Fibroblast of lung (primary cell): ENCODE measurements at regions not wholly inside any gene's neighbourhood (a gene's known extent, or its start where the extent isn't known, plus 50 kb on each side); places are given as distances from the start of the nearest gene placed in this dataset.

Experiments used
- DNase-seq, 2 donors: peaks; one replicate each; pipeline versions ENCODE4 v3.0.0 to v3.0.0-alpha.2; 2010; ENCODE audit warnings: low read depth in 2 of 2
- H2AFZ ChIP-seq: 2 replicates; pipeline ENCODE4 v1.5.1; 2012; ENCODE audit warnings: low read length, control low read depth, inconsistent platforms
- H3K27ac ChIP-seq: 2 replicates; pipeline ENCODE4 v1.5.1; 2011; ENCODE audit warnings: low read length, control low read depth; ENCODE audit not compliant: insufficient read depth
- H3K27me3 ChIP-seq: 2 replicates; pipeline ENCODE4 v1.5.1; 2011; ENCODE audit warnings: mild to moderate bottlenecking, low read length; ENCODE audit not compliant: control insufficient read depth, insufficient read depth
- H3K36me3 ChIP-seq: 2 replicates; pipeline ENCODE4 v1.5.1; 2011; ENCODE audit warnings: low read length; ENCODE audit not compliant: control insufficient read depth, insufficient read depth
- H3K4me1 ChIP-seq: 2 replicates; pipeline ENCODE4 v1.5.1; 2011; ENCODE audit warnings: low read length; ENCODE audit not compliant: control insufficient read depth, insufficient read depth; ENCODE audit errors: extremely low read depth
- H3K4me2 ChIP-seq: 2 replicates; pipeline ENCODE4 v1.5.1; 2011; ENCODE audit warnings: low read length, control low read depth; ENCODE audit not compliant: insufficient read depth; ENCODE audit errors: extremely low read depth
- H3K4me3 ChIP-seq, 4 experiments: fragments of 200-600 bp in 1 of 4; sonication (generic) in 1 of 4; replicated peaks in 1 of 4; 2 replicates each; pipeline ENCODE4 v1.5.1; 2011 to 2016; ENCODE audit warnings: low read length in 4 of 4, low read depth in 3 of 4, mild to moderate bottlenecking in 3 of 4, control low read depth in 2 of 4, inconsistent platforms in 1 of 4, mixed read lengths in 1 of 4; ENCODE audit not compliant: insufficient read depth in 1 of 4; ENCODE audit errors: control extremely low read depth in 1 of 4
- H3K79me2 ChIP-seq: 2 replicates; pipeline ENCODE4 v1.5.1; 2012; ENCODE audit warnings: mild to moderate bottlenecking, low read length, inconsistent platforms; ENCODE audit not compliant: control insufficient read depth, insufficient read depth
- H3K9ac ChIP-seq: 2 replicates; pipeline ENCODE4 v1.5.1; 2011; ENCODE audit warnings: mild to moderate bottlenecking, low read length, control low read depth; ENCODE audit not compliant: insufficient read depth
- H3K9me3 ChIP-seq: 2 replicates; pipeline ENCODE4 v1.5.1; 2012; ENCODE audit warnings: low read depth, low read length; ENCODE audit not compliant: control insufficient read depth, insufficient read depth
- H4K20me1 ChIP-seq: 2 replicates; pipeline ENCODE4 v1.5.1; 2011; ENCODE audit warnings: low read length; ENCODE audit not compliant: control insufficient read depth, insufficient read depth; ENCODE audit errors: extremely low read depth
- CTCF ChIP-seq, 2 donors: IDR thresholded peaks in 1 of 2; conservative IDR thresholded peaks in 1 of 2; 1 replicate in 1 of 2; 2 replicates in 1 of 2; pipeline ENCODE4 v1.5.1; 2011 to 2012; ENCODE audit warnings: low read length in 2 of 2, control low read depth in 1 of 2, inconsistent platforms in 1 of 2, low read depth in 1 of 2, mild to moderate bottlenecking in 1 of 2
- EZH2 ChIP-seq: IDR thresholded peaks from 2 replicates; pipeline ENCODE4 v1.5.1; 2012; ENCODE audit warnings: low read length, control low read depth, mild to moderate bottlenecking; ENCODE audit errors: missing control alignments

- Histone ChIP-seq H3K9me3 (no peaks in the 10 kb centered on the region), H3K9ac (no peak overlapping the region), H3K36me3 (no peaks in the 10 kb centered on the region), H3K27me3 (no peaks in the 10 kb centered on the region), H3K4me2 (no peak overlapping the region), H2AFZ (no peak overlapping the region), H3K79me2 (no peaks in the 10 kb centered on the region), H3K4me3 (no peak overlapping the region), H3K4me1 (peaks cover 2% of the 10 kb centered on the region), H4K20me1 (no peaks in the 10 kb centered on the region), H3K27ac (no peak overlapping the region)
- DNase-seq = no peak
- TF ChIP-seq EZH2 (no peak), CTCF (conservative IDR thresholded peaks at IDR 0.05 in 1 of 2, IDR thresholded peaks at IDR 0.05 in 1 of 2; ENCODE audit: low read depth in 1 of 2, low read length in 2 of 2) (no peak)
Observed at GRCh38 chr20:23165307-23165750, 79.2 kb upstream of the CD93 start.

GRCh38 chr20:23164176-23164601, 78.1 kb upstream of the CD93 start:
- Histone ChIP-seq H3K27me3 (no peaks in the 10 kb centered on the region), H3K9ac (no peak overlapping the region), H4K20me1 (no peaks in the 10 kb centered on the region), H2AFZ (no peak overlapping the region), H3K4me2 (no peak overlapping the region), H3K4me3 (no peak overlapping the region), H3K4me1 (peaks cover 7% of the 10 kb centered on the region), H3K79me2 (no peaks in the 10 kb centered on the region), H3K36me3 (no peaks in the 10 kb centered on the region), H3K27ac (no peak overlapping the region), H3K9me3 (no peaks in the 10 kb centered on the region)
- TF ChIP-seq EZH2 (no peak), CTCF (conservative IDR thresholded peaks at IDR 0.05 in 1 of 2, IDR thresholded peaks at IDR 0.05 in 1 of 2; ENCODE audit: low read depth in 1 of 2, low read length in 2 of 2) (no peak)
- DNase-seq = no peak

- no peak overlapping the region for H3K9ac ChIP-seq
Observed at GRCh38 chr20:23163562-23163961, 77.4 kb upstream of the CD93 start.

More at GRCh38 chr20:23163562-23163961, 77.4 kb upstream of the CD93 start:
- H3K4me1 ChIP-seq = peaks cover 7% of the 10 kb centered on the region
- H3K36me3 ChIP-seq = no peaks in the 10 kb centered on the region
- TF ChIP-seq CTCF (conservative IDR thresholded peaks at IDR 0.05 in 1 of 2, IDR thresholded peaks at IDR 0.05 in 1 of 2; ENCODE audit: low read depth in 1 of 2, low read length in 2 of 2) (no peak), EZH2 (no peak)
- no peaks in the 10 kb centered on the region for H3K9me3 ChIP-seq
- no peak overlapping the region for H3K27ac ChIP-seq
- H3K4me2 ChIP-seq = no peak overlapping the region
- no peak overlapping the region for H3K4me3 ChIP-seq
- H3K27me3 ChIP-seq = no peaks in the 10 kb centered on the region
- DNase-seq = no peak
- H3K79me2 ChIP-seq = no peaks in the 10 kb centered on the region
- H2AFZ ChIP-seq = no peak overlapping the region
- no peaks in the 10 kb centered on the region for H4K20me1 ChIP-seq
